ENCODE measurements at regions not wholly inside any gene's neighbourhood (a gene's known extent, or its start where the extent isn't known, plus 50 kb on each side); places are given as distances from the start of the nearest gene placed in this dataset.

- no peak for DNase-seq
Observed at GRCh38 chr12:4223273-4223845, 50.2 kb upstream of the CCND2 start.

GRCh38 chr12:4221258-4221620 is 52.3 kb upstream of the CCND2 start:
- DNase-seq, result no peak

GRCh38 chr12:4220536-4221257 is 52.9 kb upstream of the CCND2 start:
- no peak for DNase-seq

- no peak for DNase-seq
Observed at GRCh38 chr12:4217091-4217490, 56.5 kb upstream of the CCND2 start.

- DNase-seq, result no peak
Observed at GRCh38 chr12:4216187-4216927, 57.2 kb upstream of the CCND2 start.

GRCh38 chr12:4215229-4216186 is 58.1 kb upstream of the CCND2 start:
- peak in 38 of 56 donors; percentile 1 to 55 (median 16) for DNase-seq

GRCh38 chr12:4214877-4215228 is 58.7 kb upstream of the CCND2 start:
- DNase-seq, result no peak

- no peak for DNase-seq
Observed at GRCh38 chr12:4213471-4213870, 60.1 kb upstream of the CCND2 start.

GRCh38 chr12:4212845-4213244 is 60.7 kb upstream of the CCND2 start:
- no peak for DNase-seq

- DNase-seq, result no peak
Observed at GRCh38 chr12:4211372-4211771, 62.2 kb upstream of the CCND2 start.

- DNase-seq, result no peak
Observed at GRCh38 chr12:4210183-4210582, 63.4 kb upstream of the CCND2 start.

GRCh38 chr12:4206470-4206869 is 67.1 kb upstream of the CCND2 start:
- DNase-seq, result peak in 1 of 56 donors; percentile 0

- DNase-seq, result no peak
Observed at GRCh38 chr12:4203772-4204376, 69.7 kb upstream of the CCND2 start.

GRCh38 chr12:4202918-4203317 is 70.6 kb upstream of the CCND2 start:
- no peak for DNase-seq

- DNase-seq, result no peak
Observed at GRCh38 chr12:4202487-4202886, 71.1 kb upstream of the CCND2 start.

GRCh38 chr12:4201333-4202100 is 72.0 kb upstream of the CCND2 start:
- DNase-seq, result no peak

GRCh38 chr12:4197922-4198763 is 75.4 kb upstream of the CCND2 start:
- no peak for DNase-seq

GRCh38 chr12:4196805-4197420 is 76.6 kb upstream of the CCND2 start:
- DNase-seq, result no peak

GRCh38 chr12:4194668-4195067 is 78.9 kb upstream of the CCND2 start:
- DNase-seq, result no peak

All from nucleus accumbens (tissue), 56 donors.